ENCODE measurements at regions not wholly inside any gene's neighbourhood (a gene's known extent, or its start where the extent isn't known, plus 50 kb on each side); places are given as distances from the start of the nearest gene placed in this dataset.

DNA sequence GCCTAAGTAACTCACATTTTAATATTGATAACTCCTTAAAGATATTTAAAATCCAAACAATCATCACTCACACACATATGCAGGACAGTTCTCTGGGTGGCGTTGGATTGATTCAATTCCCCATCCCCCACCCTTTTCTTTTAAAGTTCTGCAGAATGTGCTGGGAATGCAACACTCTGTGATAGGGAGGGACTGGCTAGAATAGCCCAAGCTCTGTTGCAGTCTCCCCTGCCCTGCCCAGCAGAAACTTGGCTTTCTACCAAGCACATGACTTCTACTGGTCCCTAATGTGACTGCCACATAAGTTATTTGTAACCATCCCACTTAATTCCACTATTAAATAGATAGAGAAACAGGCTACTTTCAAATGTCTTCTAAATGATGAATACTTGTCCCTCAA lies 55.2 kb downstream of the TWIST1 start:
- DNase-seq: peak; percentile 19

- DNase-seq: peak; percentile 45
These were observed 56.1 kb downstream of the TWIST1 start for GRCh38 chr7:19061331-19061730.

GRCh38 chr7:19060761-19061259 lies 56.6 kb downstream of the TWIST1 start:
- peak; percentile 45 for DNase-seq

DNA sequence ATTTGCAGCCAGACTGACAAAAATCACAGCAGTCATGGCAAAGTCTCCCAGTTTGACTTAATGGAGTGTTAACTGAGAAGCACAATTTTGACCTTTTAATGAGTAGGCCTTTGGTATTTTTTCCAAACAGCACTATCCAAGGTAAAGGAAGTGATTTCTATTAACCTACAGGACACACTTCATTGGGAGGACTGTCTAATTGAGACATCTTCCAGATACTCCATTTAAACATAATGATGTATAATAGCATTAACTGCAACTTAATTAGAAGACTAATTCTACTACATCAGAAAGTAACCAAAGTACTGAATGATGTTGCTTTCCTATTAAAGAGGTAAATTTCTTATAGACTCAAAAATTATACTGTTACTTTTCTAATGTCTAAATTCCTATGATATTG lies 61.1 kb downstream of the TWIST1 start:
- DNase-seq: no peak
